ENCODE measurements at regions not wholly inside any gene's neighbourhood (a gene's known extent, or its start where the extent isn't known, plus 50 kb on each side); places are given as distances from the start of the nearest gene placed in this dataset.

- Histone ChIP-seq H3K4me3 (no peak overlapping the region), H3K9me3 (no peaks in the 10 kb centered on the region), H3K36me3 (no peaks in the 10 kb centered on the region), H3K27me3 (replicated peaks; ENCODE audit: insufficient read depth) (no peaks in the 10 kb centered on the region), H3K4me1 (replicated peaks) (no peaks in the 10 kb centered on the region), H3K27ac (no peak overlapping the region)
- WGBS, result 45% methylated on average over 1 of the region's 1 CpG
- TF ChIP-seq POLR2AphosphoS5 (IDR thresholded peaks at IDR 0.05) (no peak), POLR2A (IDR thresholded peaks at IDR 0.05) (no peak), CTCF (IDR thresholded peaks at IDR 0.05) (no peak)
- DNase-seq (ENCODE audit: low spot score), result no peak
- intact Hi-C loops (cut with DNase I), result no loop called here
Measured at GRCh38 chr13:66171920-66172319, 1058.2 kb downstream of the PCDH9 start.

GRCh38 chr13:66162470-66162869 lies 1067.7 kb downstream of the PCDH9 start:
- TF ChIP-seq CTCF (IDR thresholded peaks at IDR 0.05) (no peak), POLR2AphosphoS5 (IDR thresholded peaks at IDR 0.05) (no peak), POLR2A (IDR thresholded peaks at IDR 0.05) (no peak)
- WGBS, result 57% methylated on average over 2 of the region's 2 CpGs
- intact Hi-C loops (cut with DNase I), result no loop called here
- Histone ChIP-seq H3K4me3 (no peak overlapping the region), H3K9me3 (no peaks in the 10 kb centered on the region), H3K27me3 (replicated peaks; ENCODE audit: insufficient read depth) (no peaks in the 10 kb centered on the region), H3K4me1 (replicated peaks) (no peaks in the 10 kb centered on the region), H3K27ac (no peak overlapping the region), H3K36me3 (no peaks in the 10 kb centered on the region)
- no peak for DNase-seq (ENCODE audit: low spot score)

- Histone ChIP-seq H3K4me1 (replicated peaks) (no peaks in the 10 kb centered on the region), H3K4me3 (no peak overlapping the region), H3K9me3 (no peaks in the 10 kb centered on the region), H3K27me3 (replicated peaks; ENCODE audit: insufficient read depth) (no peaks in the 10 kb centered on the region), H3K36me3 (no peaks in the 10 kb centered on the region), H3K27ac (no peak overlapping the region)
- intact Hi-C loops (cut with DNase I), result no loop called here
- no peak for DNase-seq (ENCODE audit: low spot score)
- TF ChIP-seq POLR2AphosphoS5 (IDR thresholded peaks at IDR 0.05) (no peak), POLR2A (IDR thresholded peaks at IDR 0.05) (no peak), CTCF (IDR thresholded peaks at IDR 0.05) (no peak)
- 67% methylated on average over 6 of the region's 6 CpGs for WGBS
Measured at GRCh38 chr13:66159511-66159910, 1070.6 kb downstream of the PCDH9 start.

GRCh38 chr13:66154976-66155375 lies 1075.2 kb downstream of the PCDH9 start:
- H3K27me3 ChIP-seq (replicated peaks; ENCODE audit: insufficient read depth), result no peaks in the 10 kb centered on the region
- WGBS, result 12% methylated on average over 1 of the region's 1 CpG
- intact Hi-C loops (cut with DNase I), result no loop called here
- H3K9me3 ChIP-seq, result no peaks in the 10 kb centered on the region
- no peak for TF ChIP-seq POLR2A (IDR thresholded peaks at IDR 0.05)
- TF ChIP-seq CTCF (IDR thresholded peaks at IDR 0.05), result no peak
- TF ChIP-seq POLR2AphosphoS5 (IDR thresholded peaks at IDR 0.05), result no peak
- no peaks in the 10 kb centered on the region for H3K4me1 ChIP-seq (replicated peaks)
- no peak overlapping the region for H3K27ac ChIP-seq
- no peak for DNase-seq (ENCODE audit: low spot score)
- H3K36me3 ChIP-seq, result no peaks in the 10 kb centered on the region
- no peak overlapping the region for H3K4me3 ChIP-seq

- H3K36me3 ChIP-seq, result no peaks in the 10 kb centered on the region
- DNase-seq (ENCODE audit: low spot score), result no peak
- intact Hi-C loops (cut with DNase I), result no loop called here
- H3K27me3 ChIP-seq (replicated peaks; ENCODE audit: insufficient read depth), result no peaks in the 10 kb centered on the region
- WGBS, result 44% methylated on average over 1 of the region's 1 CpG
- H3K4me3 ChIP-seq, result no peak overlapping the region
- TF ChIP-seq POLR2AphosphoS5 (IDR thresholded peaks at IDR 0.05) (no peak), POLR2A (IDR thresholded peaks at IDR 0.05) (no peak), CTCF (IDR thresholded peaks at IDR 0.05) (no peak)
- H3K4me1 ChIP-seq (replicated peaks), result no peaks in the 10 kb centered on the region
- H3K27ac ChIP-seq, result no peak overlapping the region
- no peaks in the 10 kb centered on the region for H3K9me3 ChIP-seq
Measured at GRCh38 chr13:66154354-66154753, 1075.8 kb downstream of the PCDH9 start.

Measured in prostate gland (tissue), 2 donors.